Activated gamma-delta T cell treated with anti-CD3 and anti-CD28 coated beads, Interleukin-2, amount 50 U/mL, for 16 hours (primary cell): ENCODE measurements at regions not wholly inside any gene's neighbourhood (a gene's known extent, or its start where the extent isn't known, plus 50 kb on each side); places are given as distances from the start of the nearest gene placed in this dataset.

Experiments
- DNase-seq: peaks from one replicate; pipeline ENCODE4 v3.0.0-alpha.2; 2020; ENCODE audit warnings: low read depth

DNA sequence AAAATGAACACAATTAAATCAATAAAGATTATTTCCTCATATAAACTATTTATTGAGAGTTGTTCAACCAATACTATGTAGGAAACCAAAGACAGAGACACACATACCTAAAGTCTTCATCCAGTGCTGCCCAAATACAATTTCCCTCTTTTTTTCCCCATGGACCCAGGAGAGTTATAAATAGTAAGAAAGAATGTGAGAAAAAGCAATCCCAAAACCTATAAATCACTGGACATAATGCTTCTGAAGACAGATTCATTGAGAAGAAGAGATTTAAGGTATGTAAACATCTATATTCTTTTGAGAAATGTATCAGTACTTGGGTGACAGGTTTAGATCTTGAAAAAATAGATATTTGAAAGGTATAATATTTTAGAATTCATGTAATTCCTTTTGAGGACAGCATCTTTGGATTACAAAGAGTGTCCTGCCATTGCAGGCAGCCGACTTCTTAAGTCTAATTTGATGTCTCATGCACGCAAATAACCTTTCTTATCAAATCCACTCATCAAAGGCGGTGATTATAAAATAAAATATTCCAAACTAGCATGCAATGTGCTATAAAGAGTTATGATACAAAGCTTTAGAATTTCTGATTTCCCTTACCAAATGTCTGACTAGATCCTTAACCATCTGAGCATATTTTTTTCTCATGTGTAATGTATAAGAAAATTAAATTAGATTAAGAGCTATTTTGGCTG is 739.4 kb downstream of the LIG4 start:
- DNase-seq: no peak

GRCh38 chr13:107473253-107473652 is 742.1 kb downstream of the LIG4 start:
- no peak for DNase-seq

- no peak for DNase-seq
Observed at GRCh38 chr13:107466326-107467099, 748.8 kb downstream of the LIG4 start.

DNA sequence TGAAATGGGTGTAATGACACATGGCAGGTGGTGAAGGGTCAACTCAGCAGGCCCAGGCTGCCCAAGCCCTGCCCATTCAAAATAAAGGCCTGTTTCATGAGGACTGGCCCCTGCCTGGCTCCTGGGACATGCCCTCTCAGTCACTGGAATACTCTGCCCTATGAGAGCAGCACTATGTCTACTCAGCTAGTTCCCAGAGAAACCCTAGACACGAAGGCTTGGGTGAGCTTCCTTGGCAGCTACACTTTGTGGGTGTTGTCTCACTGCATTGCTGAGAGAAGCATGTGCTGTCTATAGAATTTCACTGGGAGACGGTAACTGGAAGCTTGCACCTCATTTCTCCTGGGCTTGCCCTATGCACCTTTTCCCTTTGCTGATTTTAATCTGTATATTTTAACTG is 752.8 kb downstream of the LIG4 start:
- no peak for DNase-seq

- DNase-seq: no peak
Observed at GRCh38 chr13:107461751-107462150, 753.6 kb downstream of the LIG4 start.

DNA sequence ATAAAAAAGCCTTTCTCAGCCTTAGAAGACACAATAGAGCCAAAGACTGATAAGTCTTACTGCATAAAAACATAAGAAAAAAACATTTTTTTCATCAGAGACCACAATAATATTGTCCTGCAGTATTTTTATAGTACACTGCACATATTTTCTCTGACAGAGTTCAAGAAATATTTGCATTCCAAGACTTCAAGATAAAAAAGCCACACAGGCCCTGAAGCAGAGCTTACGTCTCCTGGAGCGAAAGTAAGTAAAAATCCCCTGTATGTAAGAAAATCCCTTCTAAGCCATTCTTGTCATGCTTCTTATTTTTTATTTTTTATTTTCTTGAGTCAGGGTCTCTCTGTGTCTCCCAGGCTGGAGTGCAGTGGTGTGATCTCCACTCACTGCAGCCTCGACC is 755.9 kb downstream of the LIG4 start:
- DNase-seq: no peak

- no peak for DNase-seq
Observed at GRCh38 chr13:107458269-107458668, 757.1 kb downstream of the LIG4 start.

- no peak for DNase-seq
Observed at GRCh38 chr13:107457686-107458085, 757.6 kb downstream of the LIG4 start.

- DNase-seq: no peak
Observed at GRCh38 chr13:107456431-107456830, 758.9 kb downstream of the LIG4 start.

GRCh38 chr13:107452833-107453232 is 762.5 kb downstream of the LIG4 start:
- no peak for DNase-seq

GRCh38 chr13:107450931-107451330 is 764.4 kb downstream of the LIG4 start:
- no peak for DNase-seq

DNA sequence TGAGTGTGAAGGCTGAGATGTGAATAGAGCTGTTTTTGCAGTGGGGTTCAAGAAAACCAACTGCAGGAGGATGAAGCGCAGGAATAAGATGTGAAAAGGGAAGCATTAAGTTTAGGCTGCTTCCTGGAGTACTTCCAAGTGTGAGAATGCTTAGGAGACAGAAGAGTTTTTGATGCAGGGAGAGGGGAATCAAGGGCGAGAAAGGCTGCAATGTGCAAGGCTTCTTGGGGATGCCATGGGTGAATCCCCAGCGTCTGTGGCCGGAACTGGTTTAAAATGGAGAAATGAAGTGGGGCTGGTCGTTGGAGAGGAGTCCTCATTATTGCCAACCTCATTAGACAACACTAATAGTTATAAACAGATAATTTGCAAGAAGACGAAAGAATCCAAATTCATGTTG is 764.9 kb downstream of the LIG4 start:
- DNase-seq: no peak

- DNase-seq: no peak
Observed at GRCh38 chr13:107447591-107447990, 767.7 kb downstream of the LIG4 start.

DNA sequence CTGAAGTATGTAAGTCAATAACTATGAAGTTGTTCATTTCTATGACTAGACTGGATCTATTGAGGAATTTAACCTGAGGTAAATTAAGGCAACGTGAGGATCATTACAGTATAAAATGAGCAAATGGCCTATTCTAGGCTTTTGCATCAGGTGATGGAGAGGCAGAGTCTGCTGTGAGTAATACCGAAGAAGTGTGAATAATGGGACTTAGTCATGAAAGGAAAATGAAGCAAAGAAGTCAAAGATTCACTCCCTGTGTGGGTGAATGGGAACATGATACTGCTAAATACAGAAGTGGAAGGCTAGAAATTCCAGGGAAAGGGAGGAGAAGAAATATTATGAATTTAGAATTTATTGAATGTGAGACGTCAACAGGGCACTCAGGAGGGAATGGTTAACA is 774.1 kb downstream of the LIG4 start:
- DNase-seq: no peak

GRCh38 chr13:107438251-107438650 is 777.1 kb downstream of the LIG4 start:
- DNase-seq: no peak

- DNase-seq: no peak
Observed at GRCh38 chr13:107434347-107434746, 781.0 kb downstream of the LIG4 start.

DNA sequence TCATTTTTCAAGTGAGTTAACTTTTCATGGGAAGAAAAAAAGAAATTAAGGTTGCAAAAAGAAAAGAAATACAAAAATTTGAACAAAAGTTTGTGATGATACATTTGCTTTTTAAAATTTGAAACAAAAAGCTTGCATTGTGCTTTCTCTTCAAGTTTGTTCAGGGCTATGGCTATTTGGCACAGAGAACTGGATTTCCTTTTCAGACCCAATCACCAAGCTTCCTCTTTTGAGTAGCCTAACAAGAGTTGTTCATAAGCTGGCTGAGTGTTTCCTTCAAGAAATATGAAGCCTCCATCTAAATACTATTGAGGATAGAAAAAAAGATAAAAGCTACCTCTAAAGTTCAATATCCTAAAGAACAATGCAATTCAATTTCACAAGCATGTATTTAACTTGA is 787.8 kb downstream of the LIG4 start:
- DNase-seq: no peak

GRCh38 chr13:107422421-107422820 is 792.9 kb downstream of the LIG4 start:
- DNase-seq: no peak

DNA sequence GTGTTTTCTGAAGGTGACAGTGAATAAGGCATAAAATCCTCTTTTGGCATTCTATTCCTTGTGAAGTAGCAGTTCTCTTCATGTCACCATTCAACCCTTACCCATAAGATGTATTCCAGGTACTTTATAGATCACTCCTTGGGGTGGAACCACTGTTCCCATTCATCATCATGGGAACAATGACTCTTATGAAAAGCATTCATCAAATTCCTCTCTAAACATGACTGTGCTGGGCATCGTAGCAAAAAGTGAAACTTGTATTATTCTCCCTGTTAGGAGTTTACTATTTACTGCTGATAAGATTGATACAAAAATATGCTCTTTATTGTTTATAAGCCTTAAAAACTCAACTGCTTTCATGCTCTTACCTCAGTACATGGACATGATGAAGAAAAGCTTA is 793.4 kb downstream of the LIG4 start:
- no peak for DNase-seq

DNA sequence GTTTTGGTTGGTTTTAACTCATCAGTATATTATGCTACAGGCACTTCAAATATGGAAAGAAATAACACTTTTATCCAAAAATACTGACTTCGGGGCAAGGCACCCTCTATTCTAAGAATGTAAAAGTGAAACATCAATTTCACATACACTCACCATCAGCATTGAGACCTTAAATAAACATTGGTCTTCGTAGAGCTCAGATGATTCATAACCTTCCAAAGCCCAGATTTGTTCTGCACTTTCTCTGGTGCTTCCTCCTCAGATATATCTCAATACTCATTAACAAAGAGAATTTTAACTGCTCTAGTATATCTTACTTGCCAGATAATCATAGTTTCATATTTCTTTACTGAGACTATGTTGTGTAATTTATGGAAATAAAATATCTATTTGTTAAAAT is 794.3 kb downstream of the LIG4 start:
- DNase-seq: no peak

DNA sequence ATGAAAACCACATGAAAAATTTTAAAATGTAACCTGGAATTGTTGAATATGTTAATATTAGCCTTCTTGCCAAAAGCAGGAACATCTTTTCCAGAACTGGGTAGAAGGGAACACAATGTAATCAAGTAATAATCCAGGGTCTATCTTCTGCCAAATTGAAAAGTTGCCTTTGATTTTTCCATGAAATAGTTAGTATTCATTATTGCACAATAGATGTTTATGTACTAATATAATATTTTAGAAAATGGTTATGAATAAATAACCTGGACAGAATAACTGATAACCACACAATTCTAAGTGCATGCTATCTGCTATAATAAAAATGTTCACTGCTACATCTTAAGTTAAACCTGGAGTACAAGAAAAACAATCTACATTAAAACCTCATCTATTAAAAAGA is 802.3 kb downstream of the LIG4 start:
- no peak for DNase-seq

DNA sequence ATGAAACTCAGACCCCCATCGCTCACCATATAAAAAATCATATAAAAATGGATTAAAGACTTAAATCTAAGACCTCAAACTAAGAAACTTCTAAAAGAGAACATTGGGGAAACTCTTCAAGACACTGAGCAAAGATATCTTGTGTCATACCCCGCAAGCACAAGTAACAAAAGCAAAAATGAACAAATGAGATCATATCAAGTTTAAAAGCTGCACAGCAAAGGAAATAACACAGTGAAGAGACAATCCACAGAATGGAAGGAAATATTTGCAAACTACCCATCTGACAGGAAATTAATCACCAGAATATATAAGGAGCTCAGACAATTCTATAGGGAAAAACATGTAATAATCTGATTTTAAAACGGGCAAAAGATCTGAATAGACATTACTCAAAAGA is 808.3 kb downstream of the LIG4 start:
- DNase-seq: no peak

DNA sequence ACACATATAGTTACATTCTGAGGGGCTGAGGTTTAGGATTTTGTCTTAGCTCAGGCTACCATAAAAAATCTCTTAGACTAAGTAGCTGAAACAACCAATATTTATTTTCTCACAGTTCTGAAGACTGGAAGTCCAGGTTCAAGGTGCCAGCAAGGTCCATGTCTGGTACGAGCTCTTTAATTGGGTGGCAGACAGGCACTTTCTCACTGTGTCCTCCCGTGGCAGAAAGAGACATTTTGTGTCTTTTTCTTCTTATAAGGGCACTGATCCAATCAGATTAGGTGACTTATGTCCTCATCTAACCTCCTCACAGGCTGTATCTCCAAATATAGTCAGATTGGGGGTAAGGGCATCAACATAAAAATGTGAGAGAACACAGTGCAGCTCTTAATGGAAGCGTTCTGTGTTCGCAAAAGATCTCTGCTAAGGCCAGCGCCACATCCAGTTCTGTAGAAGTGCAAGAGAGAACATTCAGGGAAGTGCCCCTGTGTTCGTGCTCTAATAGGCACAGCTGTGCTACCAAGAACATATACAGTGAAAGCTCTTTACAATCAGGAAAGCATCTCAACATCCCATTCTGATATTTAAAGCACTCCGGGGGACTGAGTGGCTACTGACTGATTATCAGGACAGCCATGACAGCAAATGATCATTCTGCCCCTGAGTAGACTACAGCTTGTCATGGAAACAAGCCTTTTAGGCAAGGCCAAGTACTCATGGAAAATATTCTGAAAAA is 819.2 kb downstream of the LIG4 start:
- DNase-seq: no peak
